Sigmoid colon (tissue), 6 donors: ENCODE measurements at regions not wholly inside any gene's neighbourhood (a gene's known extent, or its start where the extent isn't known, plus 50 kb on each side); places are given as distances from the start of the nearest gene placed in this dataset.

Experiments
- DNase-seq: peaks from one replicate; pipeline ENCODE4 v3.0.0-alpha.2; 2019
- H3K27ac ChIP-seq, 4 donors: fragments of 200-600 bp; sonication (generic); one replicate each; pipeline ENCODE4 v1.5.1; 2016 to 2019; ENCODE audit warnings: mild to moderate bottlenecking in 1 of 4
- H3K27me3 ChIP-seq, 3 donors: fragments of 200-600 bp; sonication (generic); one replicate each; pipeline ENCODE4 v1.5.1; 2019; ENCODE audit warnings: mild to moderate bottlenecking in 1 of 3
- H3K36me3 ChIP-seq, 4 donors: fragments of 200-600 bp; sonication (generic); one replicate each; pipeline ENCODE4 v1.5.1; 2016 to 2019
- H3K4me1 ChIP-seq, 4 donors: fragments of 200-600 bp; sonication (generic); one replicate each; pipeline ENCODE4 v1.5.1; 2017 to 2019
- H3K4me3 ChIP-seq, 4 donors: fragments of 200-600 bp; sonication (generic); one replicate each; pipeline ENCODE4 v1.5.1; 2017 to 2019; ENCODE audit warnings: mild to moderate bottlenecking in 2 of 4, moderate library complexity in 1 of 4
- H3K9me3 ChIP-seq, 4 donors: fragments of 200-600 bp in 3 of 4; sonication (generic) in 3 of 4; one replicate each; pipeline versions ENCODE4 v1.5.1 to v1.6.1; 2013 to 2019
- CTCF ChIP-seq, 4 experiments: fragments of 450-650 bp in 3 of 4; fragments of 200-600 bp in 1 of 4; IDR thresholded peaks; one replicate each; pipeline ENCODE4 v1.5.1; 2016 to 2019; ENCODE audit warnings: antibody characterized with exemption in 4 of 4, mild to moderate bottlenecking in 3 of 4, moderate library complexity in 2 of 4
- EP300 ChIP-seq, 4 donors: sonication (generic); formaldehyde crosslinking; IDR thresholded peaks; one replicate each; pipeline ENCODE4 v1.6.1; 2017; ENCODE audit warnings: antibody characterized with exemption in 4 of 4
- POLR2A ChIP-seq, 2 donors: fragments of 450-650 bp; IDR thresholded peaks; one replicate each; pipeline ENCODE4 v1.6.1; 2016; ENCODE audit warnings: antibody characterized with exemption in 2 of 2, mild to moderate bottlenecking in 2 of 2, moderate library complexity in 2 of 2
- POLR2AphosphoS5 ChIP-seq, 4 donors: sonication (generic); formaldehyde crosslinking; IDR thresholded peaks; one replicate each; pipeline ENCODE4 v1.6.1; 2017; ENCODE audit warnings: antibody characterized with exemption in 4 of 4
- WGBS, 2 donors: extraction: QIAGEN DNeasy Blood & Tissue Kit; methylation state at CpG; one replicate each; pipeline ENCODE4 v1.1.7; 2013; 5-methylcytosine and 5-hydroxymethylcytosine counted together
- intact Hi-C: fragments of 100-400 bp; cut with DNase I; formaldehyde crosslinking; loops from one replicate; pipeline ENCODE4 v1.15.1; 2023
- donor health status: healthy with polysubstance abuse.
- donor health status: healthy.

GRCh38 chr2:35785564-35785963 lies 570.0 kb upstream of the CRIM1 start:
- H3K36me3 ChIP-seq = no peaks in the 10 kb centered on the region
- TF ChIP-seq POLR2A (IDR thresholded peaks at IDR 0.05) (no peak), POLR2AphosphoS5 (IDR thresholded peaks at IDR 0.05) (no peak), CTCF (IDR thresholded peaks at IDR 0.05) (no peak), EP300 (IDR thresholded peaks at IDR 0.05) (no peak)
- no peak overlapping the region for H3K4me3 ChIP-seq
- no peak for DNase-seq
- no peaks in the 10 kb centered on the region for H3K4me1 ChIP-seq
- no peaks in the 10 kb centered on the region for H3K27me3 ChIP-seq
- intact Hi-C loops = no loop called here
- no peaks in the 10 kb centered on the region for H3K9me3 ChIP-seq
- no peak overlapping the region for H3K27ac ChIP-seq

- no peak overlapping the region for H3K4me3 ChIP-seq
- no peak for DNase-seq
- no peak overlapping the region for H3K27ac ChIP-seq
- WGBS, 2 donors = 86 to 88% methylated on average over 1 of the region's 1 CpG
- H3K9me3 ChIP-seq = no peaks in the 10 kb centered on the region
- no peak for TF ChIP-seq POLR2A (IDR thresholded peaks at IDR 0.05)
- TF ChIP-seq CTCF (IDR thresholded peaks at IDR 0.05) = no peak
- no peaks in the 10 kb centered on the region for H3K36me3 ChIP-seq
- no peaks in the 10 kb centered on the region for H3K4me1 ChIP-seq
- intact Hi-C loops = no loop called here
- no peaks in the 10 kb centered on the region for H3K27me3 ChIP-seq
Measured at GRCh38 chr2:35784777-35785176, 570.8 kb upstream of the CRIM1 start.

GRCh38 chr2:35783723-35784122 lies 571.9 kb upstream of the CRIM1 start:
- Histone ChIP-seq H3K36me3 (no peaks in the 10 kb centered on the region), H3K4me1 (no peaks in the 10 kb centered on the region), H3K9me3 (no peaks in the 10 kb centered on the region), H3K27me3 (no peaks in the 10 kb centered on the region), H3K27ac (no peak overlapping the region), H3K4me3 (no peak overlapping the region)
- DNase-seq = no peak
- intact Hi-C loops = no loop called here
- 59 to 79% methylated on average over 5 of the region's 5 CpGs for WGBS, 2 donors
- TF ChIP-seq EP300 (IDR thresholded peaks at IDR 0.05) (no peak), POLR2AphosphoS5 (IDR thresholded peaks at IDR 0.05) (no peak), POLR2A (IDR thresholded peaks at IDR 0.05) (no peak), CTCF (IDR thresholded peaks at IDR 0.05) (no peak)

GRCh38 chr2:35741556-35741955 lies 614.0 kb upstream of the CRIM1 start:
- H3K4me3 ChIP-seq = no peak overlapping the region
- intact Hi-C loops = no loop called here
- DNase-seq = no peak
- TF ChIP-seq POLR2A (IDR thresholded peaks at IDR 0.05) (no peak), CTCF (IDR thresholded peaks at IDR 0.05) (no peak), POLR2AphosphoS5 (IDR thresholded peaks at IDR 0.05) (no peak), EP300 (IDR thresholded peaks at IDR 0.05) (no peak)
- 82 to 91% methylated on average over 2 of the region's 2 CpGs for WGBS, 2 donors
- H3K27me3 ChIP-seq = no peaks in the 10 kb centered on the region
- H3K9me3 ChIP-seq = peaks cover 0 to 2% (median 0%) of the 10 kb centered on the region in 4 donors
- no peak overlapping the region for H3K27ac ChIP-seq
- no peaks in the 10 kb centered on the region for H3K4me1 ChIP-seq
- no peaks in the 10 kb centered on the region for H3K36me3 ChIP-seq

GRCh38 chr2:35731674-35732073 lies 623.9 kb upstream of the CRIM1 start:
- TF ChIP-seq POLR2AphosphoS5 (IDR thresholded peaks at IDR 0.05) (no peak), POLR2A (IDR thresholded peaks at IDR 0.05) (no peak)
- H3K4me3 ChIP-seq = no peak overlapping the region
- no peaks in the 10 kb centered on the region for H3K36me3 ChIP-seq
- intact Hi-C loops = no loop called here
- H3K9me3 ChIP-seq = no peaks in the 10 kb centered on the region
- no peaks in the 10 kb centered on the region for H3K4me1 ChIP-seq
- H3K27me3 ChIP-seq = no peaks in the 10 kb centered on the region
- H3K27ac ChIP-seq = no peak overlapping the region
- no peak for DNase-seq
